ENCODE measurements at regions not wholly inside any gene's neighbourhood (a gene's known extent, or its start where the extent isn't known, plus 50 kb on each side); places are given as distances from the start of the nearest gene placed in this dataset.
A peak's percentile ranks its signal among the peaks of the same experiment; 100 is the strongest.

DNA sequence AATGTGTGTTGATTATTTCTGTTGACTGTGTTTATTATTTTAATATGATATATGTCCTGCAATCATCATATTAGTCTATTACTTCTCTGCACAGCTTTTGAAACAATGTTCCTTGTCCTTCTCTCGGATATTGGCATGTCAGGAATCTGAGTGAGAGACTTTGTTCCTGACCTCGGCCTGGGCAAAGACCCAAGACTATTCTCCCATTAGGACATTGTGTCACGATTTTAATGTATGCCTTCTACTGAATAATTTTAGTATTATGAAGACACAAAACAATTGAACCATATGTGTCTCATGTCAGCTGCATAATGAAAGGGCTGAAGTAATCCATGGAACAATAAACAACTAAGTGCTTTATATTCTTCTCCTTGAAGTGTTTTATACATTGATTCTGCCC lies 580.8 kb upstream of the TENM3 start:
- H3K9me3 ChIP-seq (ENCODE audit: low read depth, low read length): no peaks in the 10 kb centered on the region
- peak overlapping the region; percentile 49 for H3K4me2 ChIP-seq (ENCODE audit: insufficient read depth, low read length)
- peak; percentile 13 for DNase-seq (ENCODE audit: insufficient read length, low spot score, missing footprints)
- no peaks in the 10 kb centered on the region for H4K20me1 ChIP-seq (ENCODE audit: insufficient read depth, low read length)
- H3K4me1 ChIP-seq (ENCODE audit: insufficient read depth, low read length): peaks cover 40% of the 10 kb centered on the region
- TF ChIP-seq, protein P1, sequence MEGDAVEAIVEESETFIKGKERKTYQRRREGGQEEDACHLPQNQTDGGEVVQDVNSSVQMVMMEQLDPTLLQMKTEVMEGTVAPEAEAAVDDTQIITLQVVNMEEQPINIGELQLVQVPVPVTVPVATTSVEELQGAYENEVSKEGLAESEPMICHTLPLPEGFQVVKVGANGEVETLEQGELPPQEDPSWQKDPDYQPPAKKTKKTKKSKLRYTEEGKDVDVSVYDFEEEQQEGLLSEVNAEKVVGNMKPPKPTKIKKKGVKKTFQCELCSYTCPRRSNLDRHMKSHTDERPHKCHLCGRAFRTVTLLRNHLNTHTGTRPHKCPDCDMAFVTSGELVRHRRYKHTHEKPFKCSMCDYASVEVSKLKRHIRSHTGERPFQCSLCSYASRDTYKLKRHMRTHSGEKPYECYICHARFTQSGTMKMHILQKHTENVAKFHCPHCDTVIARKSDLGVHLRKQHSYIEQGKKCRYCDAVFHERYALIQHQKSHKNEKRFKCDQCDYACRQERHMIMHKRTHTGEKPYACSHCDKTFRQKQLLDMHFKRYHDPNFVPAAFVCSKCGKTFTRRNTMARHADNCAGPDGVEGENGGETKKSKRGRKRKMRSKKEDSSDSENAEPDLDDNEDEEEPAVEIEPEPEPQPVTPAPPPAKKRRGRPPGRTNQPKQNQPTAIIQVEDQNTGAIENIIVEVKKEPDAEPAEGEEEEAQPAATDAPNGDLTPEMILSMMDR (IDR thresholded peaks at IDR 0.05; ENCODE audit: extremely low read depth, low read depth, low read length): no peak
- H3K27ac ChIP-seq (ENCODE audit: low read depth, low read length): peak overlapping the region; percentile 90
- no peaks in the 10 kb centered on the region for H3K36me3 ChIP-seq (ENCODE audit: insufficient read depth, low read length)
- H3K79me2 ChIP-seq (ENCODE audit: insufficient read depth, low read length): no peaks in the 10 kb centered on the region
- H2AFZ ChIP-seq (ENCODE audit: low read length): no peak overlapping the region
- H3K4me3 ChIP-seq (ENCODE audit: insufficient read depth, low read length): no peak overlapping the region
- H3K27me3 ChIP-seq (ENCODE audit: insufficient read depth, low read length): no peaks in the 10 kb centered on the region

DNA sequence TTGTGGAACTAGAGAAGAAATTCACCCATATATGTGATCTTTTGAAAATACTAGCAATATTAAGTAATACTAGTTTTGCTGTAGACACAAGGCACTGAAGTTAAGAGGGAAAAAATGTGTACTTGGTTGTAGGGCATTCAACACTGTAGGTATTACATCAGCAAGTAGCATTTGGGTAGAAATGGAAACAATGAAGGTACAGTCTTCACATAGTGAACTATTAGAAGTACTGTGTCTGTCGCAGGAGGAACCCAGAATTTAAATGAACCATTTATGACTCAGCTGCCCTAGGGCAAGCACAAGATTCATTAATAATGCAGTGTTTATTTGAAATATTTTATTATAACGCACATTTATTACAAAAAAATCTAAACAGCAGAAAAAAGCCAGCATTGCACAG lies 572.7 kb upstream of the TENM3 start:
- Histone ChIP-seq H3K4me1 (ENCODE audit: insufficient read depth, low read length) (no peaks in the 10 kb centered on the region), H3K4me2 (ENCODE audit: insufficient read depth, low read length) (no peak overlapping the region), H3K4me3 (ENCODE audit: insufficient read depth, low read length) (no peak overlapping the region), H4K20me1 (ENCODE audit: insufficient read depth, low read length) (no peaks in the 10 kb centered on the region), H3K36me3 (ENCODE audit: insufficient read depth, low read length) (no peaks in the 10 kb centered on the region), H3K9me3 (ENCODE audit: low read depth, low read length) (no peaks in the 10 kb centered on the region), H3K27me3 (ENCODE audit: insufficient read depth, low read length) (no peaks in the 10 kb centered on the region), H2AFZ (ENCODE audit: low read length) (no peak overlapping the region), H3K27ac (ENCODE audit: low read depth, low read length) (no peak overlapping the region), H3K79me2 (ENCODE audit: insufficient read depth, low read length) (no peaks in the 10 kb centered on the region)
- no peak for DNase-seq (ENCODE audit: insufficient read length, low spot score, missing footprints)
- TF ChIP-seq, protein P1 (IDR thresholded peaks at IDR 0.05; ENCODE audit: extremely low read depth, low read depth, low read length): no peak

DNA sequence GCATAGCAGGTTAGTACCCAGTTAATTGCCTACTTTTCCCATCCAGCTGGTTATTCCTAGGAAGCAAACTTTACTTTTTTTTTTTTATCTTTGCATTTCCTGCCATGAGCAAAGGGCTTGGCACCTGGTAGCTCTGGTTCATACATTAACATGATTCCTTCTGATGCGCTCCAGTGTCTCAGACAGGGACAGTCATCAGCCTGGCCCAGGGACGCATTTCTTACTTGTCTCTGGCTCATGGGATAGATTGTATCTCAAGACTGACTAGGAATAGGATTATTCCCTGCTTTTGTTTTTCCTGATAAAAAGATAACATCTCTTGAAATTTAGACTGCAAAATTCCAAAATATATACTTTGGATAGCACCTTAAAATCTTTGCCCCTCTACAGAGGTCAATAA lies 571.5 kb upstream of the TENM3 start:
- Histone ChIP-seq H3K4me3 (ENCODE audit: insufficient read depth, low read length) (no peak overlapping the region), H3K36me3 (ENCODE audit: insufficient read depth, low read length) (no peaks in the 10 kb centered on the region), H3K27me3 (ENCODE audit: insufficient read depth, low read length) (no peaks in the 10 kb centered on the region), H3K79me2 (ENCODE audit: insufficient read depth, low read length) (no peaks in the 10 kb centered on the region), H3K27ac (ENCODE audit: low read depth, low read length) (no peak overlapping the region), H3K4me2 (ENCODE audit: insufficient read depth, low read length) (no peak overlapping the region), H3K4me1 (ENCODE audit: insufficient read depth, low read length) (peaks cover 3% of the 10 kb centered on the region), H2AFZ (ENCODE audit: low read length) (no peak overlapping the region), H3K9me3 (ENCODE audit: low read depth, low read length) (no peaks in the 10 kb centered on the region), H4K20me1 (ENCODE audit: insufficient read depth, low read length) (no peaks in the 10 kb centered on the region)
- TF ChIP-seq, protein P1 (IDR thresholded peaks at IDR 0.05; ENCODE audit: extremely low read depth, low read depth, low read length): no peak
- DNase-seq (ENCODE audit: insufficient read length, low spot score, missing footprints): no peak

DNA sequence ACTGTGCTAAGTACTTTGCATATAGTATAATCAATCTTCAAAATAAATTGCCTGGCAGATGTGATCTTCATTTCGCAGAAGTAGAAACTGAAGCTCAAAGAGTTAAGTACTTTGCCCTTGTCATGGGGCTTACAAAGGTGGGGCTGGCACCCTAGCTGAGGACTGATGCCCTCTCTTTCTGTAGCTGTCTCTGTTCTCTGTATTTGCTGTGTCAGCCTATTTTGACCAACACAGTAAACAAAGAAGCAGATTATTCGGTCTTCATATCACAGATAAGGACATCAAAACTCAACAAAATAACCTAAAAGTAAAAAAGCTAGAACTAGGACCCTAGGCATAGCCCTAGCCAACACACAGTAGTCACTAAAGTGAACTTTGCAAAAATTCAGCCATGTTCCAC lies 570.5 kb upstream of the TENM3 start:
- Histone ChIP-seq H3K9me3 (ENCODE audit: low read depth, low read length) (no peaks in the 10 kb centered on the region), H3K4me1 (ENCODE audit: insufficient read depth, low read length) (peaks cover 10% of the 10 kb centered on the region), H3K4me2 (ENCODE audit: insufficient read depth, low read length) (no peak overlapping the region), H4K20me1 (ENCODE audit: insufficient read depth, low read length) (no peaks in the 10 kb centered on the region), H2AFZ (ENCODE audit: low read length) (no peak overlapping the region), H3K4me3 (ENCODE audit: insufficient read depth, low read length) (no peak overlapping the region), H3K27ac (ENCODE audit: low read depth, low read length) (no peak overlapping the region), H3K79me2 (ENCODE audit: insufficient read depth, low read length) (no peaks in the 10 kb centered on the region), H3K27me3 (ENCODE audit: insufficient read depth, low read length) (no peaks in the 10 kb centered on the region), H3K36me3 (ENCODE audit: insufficient read depth, low read length) (no peaks in the 10 kb centered on the region)
- TF ChIP-seq, protein P1 (IDR thresholded peaks at IDR 0.05; ENCODE audit: extremely low read depth, low read depth, low read length): no peak
- DNase-seq (ENCODE audit: insufficient read length, low spot score, missing footprints): no peak
